GM23248 (cell line): ENCODE measurements at regions not wholly inside any gene's neighbourhood (a gene's known extent, or its start where the extent isn't known, plus 50 kb on each side); places are given as distances from the start of the nearest gene placed in this dataset.

Source experiments
- DNase-seq: peaks from one replicate; pipeline ENCODE4 v3.0.0-alpha.2; 2015
- H2AFZ ChIP-seq: fragments of 200-600 bp; sonication (generic); 2 replicates; pipeline ENCODE4 v1.6.1; 2016; ENCODE audit warnings: antibody characterized with exemption
- H3F3A ChIP-seq: fragments of 200-600 bp; sonication (generic); 2 replicates; pipeline ENCODE4 v1.6.1; 2016; ENCODE audit warnings: mild to moderate bottlenecking, antibody characterized with exemption, mixed run types; ENCODE audit not compliant: insufficient read depth
- H3K27ac ChIP-seq: fragments of 200-600 bp; sonication (generic); 2 replicates; pipeline ENCODE4 v1.5.1; 2016; ENCODE audit warnings: mild to moderate bottlenecking
- H3K27me3 ChIP-seq: fragments of 200-600 bp; sonication (generic); replicated peaks from 2 replicates; pipeline ENCODE4 v1.6.1; 2016; ENCODE audit warnings: mild to moderate bottlenecking; ENCODE audit not compliant: insufficient read depth
- H3K36me3 ChIP-seq: fragments of 200-600 bp; sonication (generic); 2 replicates; pipeline ENCODE4 v1.6.1; 2016; ENCODE audit warnings: low read depth, mild to moderate bottlenecking
- H3K4me1 ChIP-seq: fragments of 200-600 bp; sonication (generic); 2 replicates; pipeline ENCODE4 v1.6.1; 2016; ENCODE audit warnings: mild to moderate bottlenecking; ENCODE audit not compliant: insufficient read depth
- H3K4me2 ChIP-seq: fragments of 200-600 bp; sonication (generic); one replicate; pipeline ENCODE4 v1.6.1; 2016; ENCODE audit warnings: mild to moderate bottlenecking; ENCODE audit not compliant: unreplicated experiment
- H3K4me3 ChIP-seq: fragments of 200-600 bp; sonication (generic); 2 replicates; pipeline ENCODE4 v1.5.1; 2016; ENCODE audit warnings: mild to moderate bottlenecking
- H3K79me2 ChIP-seq: fragments of 200-600 bp; sonication (generic); 2 replicates; pipeline ENCODE4 v1.6.1; 2016; ENCODE audit warnings: mild to moderate bottlenecking; ENCODE audit not compliant: insufficient read depth
- H3K9ac ChIP-seq: fragments of 200-600 bp; sonication (generic); 2 replicates; pipeline ENCODE4 v1.6.1; 2016; ENCODE audit warnings: mild to moderate bottlenecking
- H3K9me2 ChIP-seq: fragments of 200-600 bp; sonication (generic); 2 replicates; pipeline ENCODE4 v1.6.1; 2016; ENCODE audit warnings: mixed run types, mild to moderate bottlenecking, moderate library complexity; ENCODE audit not compliant: insufficient read depth
- H3K9me3 ChIP-seq: fragments of 200-600 bp; sonication (generic); one replicate; pipeline ENCODE4 v1.6.1; 2017; ENCODE audit warnings: low read depth
- H4K20me1 ChIP-seq: fragments of 200-600 bp; sonication (generic); 2 replicates; pipeline ENCODE4 v1.6.0; 2016; ENCODE audit not compliant: insufficient read depth
- EZH2 ChIP-seq: fragments of 200-600 bp; sonication (generic); IDR thresholded peaks from 2 replicates; pipeline ENCODE4 v1.6.1; 2018; ENCODE audit warnings: antibody characterized with exemption, mild to moderate bottlenecking; ENCODE audit not compliant: insufficient read depth, poor library complexity, severe bottlenecking
- EZH2phosphoT487 ChIP-seq: fragments of 200-600 bp; sonication (generic); IDR thresholded peaks from 2 replicates; pipeline ENCODE4 v1.6.1; 2018; ENCODE audit warnings: antibody characterized with exemption, moderate library complexity, mild to moderate bottlenecking, low read depth; ENCODE audit not compliant: insufficient read depth
- WGBS, 2 experiments: methylation state at CpG; one replicate each; pipeline ENCODE4 v1.1.6; 2015 to 2017; ENCODE audit warnings: low lambda C conversion rate in 2 of 2, low coverage in 1 of 2; ENCODE audit errors: missing lambda C conversion rate in 2 of 2; 5-methylcytosine and 5-hydroxymethylcytosine counted together
- in situ Hi-C: fragments of 300-500 bp; cut with MboI; formaldehyde crosslinking; loops from 2 replicates; pipeline ENCODE4 v1.15.0; 2020

GRCh38 chr2:234178330-234179030 lies 128.0 kb downstream of the SPP2 start:
- H3K36me3 ChIP-seq, result no peaks in the 10 kb centered on the region
- H3F3A ChIP-seq, result no peaks in the 10 kb centered on the region
- H3K4me1 ChIP-seq, result no peaks in the 10 kb centered on the region
- H3K9ac ChIP-seq, result no peak overlapping the region
- WGBS, 2 experiments, result 70 to 72% methylated on average over 10 of the region's 10 CpGs
- no peak overlapping the region for H2AFZ ChIP-seq
- peak; percentile 47 for DNase-seq
- TF ChIP-seq EZH2phosphoT487 (no peak), EZH2 (no peak)
- no peak overlapping the region for H3K4me2 ChIP-seq
- H3K27me3 ChIP-seq, result peaks cover 27% of the 10 kb centered on the region
- H3K9me3 ChIP-seq, result no peaks in the 10 kb centered on the region
- H4K20me1 ChIP-seq, result no peaks in the 10 kb centered on the region
- H3K27ac ChIP-seq, result no peak overlapping the region
- H3K9me2 ChIP-seq, result no peaks in the 10 kb centered on the region
- in situ Hi-C loops, result no loop called here
- H3K79me2 ChIP-seq, result no peaks in the 10 kb centered on the region
- H3K4me3 ChIP-seq, result no peak overlapping the region

GRCh38 chr2:234175649-234176048 lies 125.1 kb downstream of the SPP2 start:
- Histone ChIP-seq H3K27ac (no peak overlapping the region), H3K9ac (no peak overlapping the region), H3K27me3 (peaks cover 15% of the 10 kb centered on the region), H3K9me3 (no peaks in the 10 kb centered on the region), H3K4me2 (no peak overlapping the region), H3F3A (no peaks in the 10 kb centered on the region), H4K20me1 (no peaks in the 10 kb centered on the region), H3K79me2 (no peaks in the 10 kb centered on the region), H2AFZ (no peak overlapping the region), H3K9me2 (no peaks in the 10 kb centered on the region), H3K4me3 (no peak overlapping the region), H3K4me1 (no peaks in the 10 kb centered on the region), H3K36me3 (no peaks in the 10 kb centered on the region)
- in situ Hi-C loops, result no loop called here
- 88 to 90% methylated on average over 6 of the region's 6 CpGs for WGBS, 2 experiments
- no peak for DNase-seq
- TF ChIP-seq EZH2phosphoT487 (no peak), EZH2 (no peak)

DNA sequence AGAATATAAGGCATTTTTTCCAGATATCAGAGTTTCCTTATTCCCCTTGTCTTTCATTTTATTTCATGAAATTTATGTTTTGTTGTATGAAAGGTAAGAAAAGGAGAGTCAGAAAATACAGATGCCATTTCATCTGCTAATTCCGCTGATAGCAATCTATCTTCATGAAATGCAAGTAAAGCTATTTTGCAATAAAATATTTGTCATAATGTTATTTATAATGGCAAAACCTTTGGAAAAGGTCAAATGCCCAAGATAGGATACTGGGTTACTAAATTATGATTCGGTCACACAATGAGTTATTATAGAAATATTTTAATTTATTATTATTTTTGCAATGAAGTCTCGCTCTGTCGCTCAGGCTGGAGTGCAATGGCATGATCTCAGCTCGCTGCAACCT lies 124.2 kb downstream of the SPP2 start:
- Histone ChIP-seq H3K9ac (no peak overlapping the region), H3K27me3 (peaks cover 14% of the 10 kb centered on the region), H3F3A (no peaks in the 10 kb centered on the region), H3K27ac (no peak overlapping the region), H3K4me2 (no peak overlapping the region), H4K20me1 (no peaks in the 10 kb centered on the region), H3K4me3 (no peak overlapping the region), H3K79me2 (no peaks in the 10 kb centered on the region), H3K4me1 (no peaks in the 10 kb centered on the region), H3K9me2 (no peaks in the 10 kb centered on the region), H2AFZ (no peak overlapping the region), H3K9me3 (no peaks in the 10 kb centered on the region), H3K36me3 (no peaks in the 10 kb centered on the region)
- WGBS, 2 experiments, result 84 to 87% methylated on average over 5 of the region's 5 CpGs
- no peak for DNase-seq
- no peak for TF ChIP-seq EZH2phosphoT487
- TF ChIP-seq EZH2, result no peak
- in situ Hi-C loops, result no loop called here

GRCh38 chr2:234172532-234172931 lies 122.0 kb downstream of the SPP2 start:
- Histone ChIP-seq H2AFZ (no peak overlapping the region), H3K9ac (no peak overlapping the region), H3K79me2 (no peaks in the 10 kb centered on the region), H3F3A (no peaks in the 10 kb centered on the region), H3K36me3 (no peaks in the 10 kb centered on the region), H3K27me3 (peaks cover 7% of the 10 kb centered on the region; the same call in 1 of the 2 replicates), H4K20me1 (no peaks in the 10 kb centered on the region), H3K9me2 (no peaks in the 10 kb centered on the region), H3K9me3 (no peaks in the 10 kb centered on the region), H3K4me2 (peak overlapping the region; percentile 31), H3K4me1 (no peaks in the 10 kb centered on the region), H3K27ac (no peak overlapping the region), H3K4me3 (no peak overlapping the region)
- 88 to 89% methylated on average over 4 of the region's 4 CpGs for WGBS, 2 experiments
- TF ChIP-seq EZH2 (no peak), EZH2phosphoT487 (no peak)
- in situ Hi-C loops, result no loop called here
- no peak for DNase-seq

DNA sequence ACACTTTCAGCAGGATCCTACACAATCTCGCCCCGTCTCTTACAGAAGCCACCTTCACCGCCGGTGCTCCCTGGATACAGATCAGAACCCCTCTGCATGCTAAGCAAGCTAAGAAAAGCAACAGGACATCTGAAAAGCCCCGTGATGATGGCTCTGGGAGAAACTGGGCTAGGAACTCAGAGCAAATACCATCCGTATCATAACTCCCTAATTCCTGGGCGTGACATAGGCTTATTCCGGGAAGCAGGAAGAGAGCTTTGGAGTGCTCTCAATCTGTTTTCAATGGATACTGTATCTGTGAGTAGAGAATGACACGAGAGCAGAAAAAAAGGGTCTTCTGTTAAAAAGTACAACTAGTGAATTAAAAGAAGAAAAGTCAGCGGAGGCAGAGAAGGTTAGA lies 121.6 kb downstream of the SPP2 start:
- no peaks in the 10 kb centered on the region for H3F3A ChIP-seq
- no peaks in the 10 kb centered on the region for H4K20me1 ChIP-seq
- H2AFZ ChIP-seq, result no peak overlapping the region
- H3K27me3 ChIP-seq, result peaks cover 7% of the 10 kb centered on the region; the same call in 1 of the 2 replicates
- TF ChIP-seq EZH2 (no peak), EZH2phosphoT487 (no peak)
- WGBS, 2 experiments, result 44 to 45% methylated on average over 10 of the region's 10 CpGs
- DNase-seq, result no peak
- peak overlapping the region; percentile 31 for H3K4me2 ChIP-seq
- H3K4me3 ChIP-seq, result no peak overlapping the region
- no peak overlapping the region for H3K27ac ChIP-seq
- H3K9me3 ChIP-seq, result no peaks in the 10 kb centered on the region
- no peaks in the 10 kb centered on the region for H3K36me3 ChIP-seq
- H3K4me1 ChIP-seq, result no peaks in the 10 kb centered on the region
- no peaks in the 10 kb centered on the region for H3K79me2 ChIP-seq
- in situ Hi-C loops, result no loop called here
- no peak overlapping the region for H3K9ac ChIP-seq
- H3K9me2 ChIP-seq, result no peaks in the 10 kb centered on the region
